GM19240 (cell line): ENCODE measurements at regions not wholly inside any gene's neighbourhood (a gene's known extent, or its start where the extent isn't known, plus 50 kb on each side); places are given as distances from the start of the nearest gene placed in this dataset.

ENCODE experiments used
- DNase-seq: peaks from one replicate; pipeline ENCODE4 v3.0.0; 2011; ENCODE audit warnings: low spot score; ENCODE audit not compliant: insufficient read length

DNA sequence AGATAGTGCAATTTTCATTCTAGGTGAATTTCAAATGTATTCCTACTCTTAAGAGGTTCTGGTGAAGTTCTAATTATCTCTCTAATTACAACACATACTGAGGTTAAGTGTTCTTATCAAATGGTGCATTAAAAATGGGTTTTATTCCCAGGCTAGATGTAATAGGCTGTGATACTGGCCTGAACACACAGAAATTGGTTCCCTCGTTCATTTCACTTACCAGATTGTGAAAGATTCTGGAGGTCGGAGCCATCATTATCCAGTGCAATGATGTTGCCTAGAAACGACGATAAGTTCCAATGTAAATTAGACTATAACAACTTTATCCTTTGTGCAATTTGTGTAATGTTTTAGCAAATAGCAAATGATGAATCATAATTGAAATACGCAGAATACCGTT, 172.6 kb upstream of the SOX4 start:
- DNase-seq: no peak

- DNase-seq: no peak
Measured at GRCh38 chr6:21423106-21423854, 170.3 kb upstream of the SOX4 start.

GRCh38 chr6:21426841-21427490, 166.6 kb upstream of the SOX4 start:
- no peak for DNase-seq

GRCh38 chr6:21429291-21429690, 164.3 kb upstream of the SOX4 start:
- no peak for DNase-seq

GRCh38 chr6:21431526-21431925, 162.0 kb upstream of the SOX4 start:
- no peak for DNase-seq

DNA sequence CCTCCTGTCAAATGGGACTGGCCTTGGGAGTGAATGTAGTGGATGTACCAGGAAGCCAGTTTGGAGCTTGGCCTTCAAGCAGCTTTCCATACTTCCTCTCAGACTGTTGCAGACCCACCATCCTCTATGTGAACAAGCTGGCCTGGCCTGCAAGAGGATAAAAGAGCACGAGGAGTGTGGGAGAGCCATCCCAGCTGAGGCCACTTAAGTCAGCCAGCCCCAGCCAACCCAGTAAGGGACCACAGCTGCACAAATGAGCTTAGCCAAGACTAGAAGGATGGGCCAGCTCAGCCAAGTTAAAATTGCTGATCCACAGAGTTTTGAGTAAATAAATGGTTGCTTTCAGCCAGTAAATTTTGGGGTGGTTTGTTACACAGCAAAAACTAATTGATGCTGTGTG, 156.9 kb upstream of the SOX4 start:
- no peak for DNase-seq

GRCh38 chr6:21437581-21437980, 156.0 kb upstream of the SOX4 start:
- DNase-seq: no peak

DNA sequence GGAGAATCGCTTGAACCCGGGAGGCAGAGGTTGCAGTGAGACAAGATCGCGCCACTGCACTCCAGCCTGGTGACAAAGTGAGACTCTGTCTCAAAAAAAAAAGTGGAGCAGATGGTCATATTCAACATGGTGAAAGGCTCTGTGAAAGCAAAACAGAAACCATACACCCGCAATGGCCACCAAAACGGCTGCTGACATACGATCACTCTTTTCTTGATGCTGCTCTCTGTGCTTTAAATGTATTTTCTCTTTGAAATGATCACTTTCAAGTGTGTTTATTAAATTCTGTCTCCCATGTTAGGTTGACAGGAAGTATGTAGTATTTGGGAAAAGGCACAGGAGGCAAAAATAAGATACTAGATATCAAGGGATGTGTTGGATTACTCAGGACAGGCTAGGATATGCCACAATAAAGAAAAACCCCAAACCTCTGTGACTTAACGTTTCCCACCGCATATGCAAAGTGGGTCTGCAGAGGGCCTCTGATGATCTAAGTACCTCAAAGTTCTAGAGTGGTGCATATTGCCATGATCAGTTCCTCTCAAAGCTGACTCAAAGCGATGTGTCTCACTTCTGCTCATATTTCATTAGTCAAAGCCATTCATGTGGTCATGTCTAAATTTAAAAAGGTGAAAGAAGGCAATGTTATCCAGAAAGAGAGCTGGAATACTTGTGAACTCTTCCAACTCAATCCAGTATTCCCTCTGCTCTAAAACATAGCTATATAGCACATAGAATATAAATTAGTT, 155.1 kb upstream of the SOX4 start:
- peak; percentile 76 for DNase-seq

GRCh38 chr6:21438986-21439352, 154.6 kb upstream of the SOX4 start:
- DNase-seq: peak; percentile 8

GRCh38 chr6:21441386-21441785, 152.2 kb upstream of the SOX4 start:
- DNase-seq: no peak

- no peak for DNase-seq
Measured at GRCh38 chr6:21442874-21443273, 150.7 kb upstream of the SOX4 start.

DNA sequence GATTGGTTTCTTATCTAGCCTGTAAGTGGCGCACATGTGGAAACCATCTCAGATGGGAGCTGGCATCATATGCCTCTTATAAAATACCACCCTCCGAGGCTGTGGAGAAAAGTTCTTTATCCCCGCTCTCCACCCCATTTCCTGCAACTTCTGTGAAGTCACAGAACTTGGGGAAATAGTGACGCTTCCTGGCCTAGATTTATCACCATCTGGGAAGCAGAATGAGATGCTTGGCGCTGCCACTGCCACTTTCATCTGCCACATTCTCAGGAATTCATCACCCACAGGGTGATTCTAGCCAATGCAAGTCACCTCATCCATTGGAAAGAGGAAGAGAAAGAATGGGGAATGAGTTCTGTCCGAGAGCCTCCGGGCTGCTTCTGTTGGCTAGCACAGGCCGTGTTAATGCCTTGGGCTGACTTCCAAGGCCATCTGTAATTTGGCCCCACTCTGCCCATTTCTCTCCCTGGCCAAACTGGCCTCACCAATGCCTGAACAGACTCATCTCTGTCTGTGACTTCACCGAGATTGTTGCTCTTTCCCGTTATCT, 148.8 kb upstream of the SOX4 start:
- DNase-seq: no peak

DNA sequence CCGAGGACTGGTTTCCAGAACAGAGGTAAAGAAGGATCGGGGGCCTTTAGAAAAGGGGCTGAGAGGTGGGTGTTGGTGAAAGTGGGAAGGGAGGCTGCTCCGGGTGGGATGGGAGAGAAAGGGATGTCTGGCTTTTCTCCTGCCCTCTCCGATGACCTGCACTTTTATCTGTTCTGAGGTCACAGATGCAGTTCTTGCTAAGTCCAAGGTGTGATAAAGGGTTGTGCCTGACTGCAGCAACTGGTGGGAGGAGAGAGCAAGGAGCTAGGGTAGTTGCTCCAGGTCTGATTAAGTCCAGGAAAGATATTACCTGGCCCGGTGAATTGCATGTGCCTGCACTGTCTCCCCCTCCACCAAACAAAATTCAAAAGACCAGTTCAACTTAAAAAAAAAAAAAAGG, 145.6 kb upstream of the SOX4 start:
- no peak for DNase-seq

DNA sequence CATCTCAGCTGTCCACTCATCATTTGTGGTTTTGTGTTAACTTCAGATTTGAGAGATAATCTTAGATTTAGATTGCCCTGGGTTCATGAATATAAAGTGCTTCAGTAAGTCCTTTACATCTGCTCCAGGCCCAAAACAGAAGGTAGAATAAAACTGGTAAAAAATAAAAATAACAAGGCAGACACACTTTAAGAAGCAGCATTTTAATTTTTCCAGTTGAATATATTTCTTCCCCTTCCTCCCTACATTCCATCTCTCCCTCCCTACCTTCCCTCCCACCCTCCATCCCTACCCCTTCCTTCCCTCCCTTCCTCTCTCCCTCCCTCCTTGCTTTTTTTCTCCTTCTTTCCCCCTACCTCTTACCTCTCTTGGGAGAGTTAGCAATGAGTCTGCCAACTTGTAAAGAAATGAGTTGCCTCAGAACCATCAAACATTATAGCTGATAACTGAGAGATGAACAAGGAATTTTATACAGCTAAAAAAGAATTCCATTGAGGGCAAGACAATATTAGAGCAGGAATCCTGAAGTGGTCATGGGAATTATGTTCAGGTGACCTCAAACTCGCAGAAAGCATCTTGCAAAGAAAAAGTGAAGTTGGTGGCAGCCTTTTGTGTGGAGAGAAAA, 145.0 kb upstream of the SOX4 start:
- DNase-seq: no peak

- no peak for DNase-seq
Measured at GRCh38 chr6:21450149-21450548, 143.4 kb upstream of the SOX4 start.

- no peak for DNase-seq
Measured at GRCh38 chr6:21450628-21451027, 142.9 kb upstream of the SOX4 start.

GRCh38 chr6:21451546-21452013, 142.0 kb upstream of the SOX4 start:
- DNase-seq: no peak

DNA sequence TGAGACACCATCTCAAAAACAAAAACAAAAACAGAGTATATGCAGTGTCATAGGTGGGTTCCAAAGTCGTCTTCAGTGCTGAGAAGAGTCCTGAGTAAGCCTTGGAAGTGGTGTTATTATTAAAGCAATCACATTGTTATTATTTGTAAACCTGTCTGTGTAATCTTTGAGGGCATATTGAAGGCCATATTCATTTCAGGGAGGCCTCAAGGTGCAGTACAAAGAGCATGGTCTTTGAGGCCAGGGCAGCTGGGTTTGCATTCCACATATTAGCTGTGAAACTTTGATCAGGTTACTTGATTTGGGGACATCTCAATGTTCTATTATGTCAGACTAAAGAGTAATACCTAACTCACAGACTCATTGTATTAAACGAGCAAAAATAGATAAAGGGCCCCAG, 139.3 kb upstream of the SOX4 start:
- DNase-seq: no peak

GRCh38 chr6:21455071-21455470, 138.5 kb upstream of the SOX4 start:
- DNase-seq: no peak

GRCh38 chr6:21457647-21458046, 135.9 kb upstream of the SOX4 start:
- no peak for DNase-seq

DNA sequence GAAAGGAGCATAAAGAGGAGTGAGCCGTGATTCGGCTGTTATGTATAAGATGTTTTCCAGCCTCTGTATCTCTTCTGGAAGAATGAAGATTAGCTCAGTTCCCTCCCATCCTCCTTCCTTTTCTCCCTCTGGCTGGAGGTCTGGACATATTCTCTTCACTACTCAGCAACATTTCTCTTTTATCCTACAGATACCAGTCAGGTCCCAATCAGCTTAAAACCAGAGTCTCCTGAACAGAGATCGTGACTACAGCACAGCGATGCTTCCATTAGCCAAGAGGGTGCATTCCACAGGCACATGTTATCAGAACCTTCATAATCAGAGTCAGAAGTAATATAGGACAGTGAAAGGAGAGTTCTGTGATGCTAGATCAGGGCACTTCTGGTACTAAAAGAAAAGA, 133.9 kb upstream of the SOX4 start:
- no peak for DNase-seq
